Uterus (tissue), 3 donors: ENCODE measurements at regions not wholly inside any gene's neighbourhood (a gene's known extent, or its start where the extent isn't known, plus 50 kb on each side); places are given as distances from the start of the nearest gene placed in this dataset.

Source experiments
- DNase-seq, 2 donors: peaks; one replicate each; pipeline ENCODE4 v3.0.0-alpha.2; 2019 to 2020
- H3K27ac ChIP-seq, 2 donors: fragments of 200-600 bp; sonication (generic); 1 replicate in 1 of 2; 2 replicates in 1 of 2; pipeline ENCODE4 v1.5.1; 2016 to 2018
- H3K27me3 ChIP-seq, 2 donors: fragments of 200-600 bp; sonication (generic); one replicate each; pipeline ENCODE4 v1.5.1; 2018 to 2019; ENCODE audit warnings: control low read depth in 1 of 2
- H3K36me3 ChIP-seq, 2 donors: fragments of 200-600 bp; sonication (generic); one replicate each; pipeline ENCODE4 v1.5.1; 2019; ENCODE audit warnings: control low read depth in 1 of 2
- H3K4me1 ChIP-seq, 2 donors: fragments of 200-600 bp; sonication (generic); one replicate each; pipeline ENCODE4 v1.5.1; 2018 to 2019; ENCODE audit warnings: control low read depth in 1 of 2
- H3K4me3 ChIP-seq, 2 donors: fragments of 200-600 bp; sonication (generic); 1 replicate in 1 of 2; 2 replicates in 1 of 2; pipeline ENCODE4 v1.5.1; 2018 to 2019; ENCODE audit warnings: mild to moderate bottlenecking in 1 of 2
- H3K9me3 ChIP-seq, 2 donors: fragments of 200-600 bp; sonication (generic); one replicate each; pipeline ENCODE4 v1.5.1; 2019; ENCODE audit warnings: control low read depth in 1 of 2
- CTCF ChIP-seq, 4 experiments: fragments of 200-600 bp in 2 of 4; fragments of 450-650 bp in 2 of 4; sonication (generic) in 2 of 4; IDR thresholded peaks; one replicate each; pipeline ENCODE4 v1.5.1; 2016 to 2019; ENCODE audit warnings: antibody characterized with exemption in 4 of 4, mild to moderate bottlenecking in 2 of 4, moderate library complexity in 1 of 4
- POLR2A ChIP-seq, 2 donors: fragments of 450-650 bp; IDR thresholded peaks; one replicate each; pipeline ENCODE4 v1.6.1; 2016; ENCODE audit warnings: antibody characterized with exemption in 2 of 2, mild to moderate bottlenecking in 1 of 2, moderate library complexity in 1 of 2
- intact Hi-C: fragments of 100-400 bp; cut with DNase I; formaldehyde crosslinking; loops from one replicate; pipeline ENCODE4 v1.15.1; 2023; ENCODE audit warnings: low total_unique reads
- donor health status: DM: yes; HTN: yes; CAD: no.

GRCh38 chr5:2574155-2574554 is 177.3 kb downstream of the IRX2 start:
- no peak overlapping the region for H3K27ac ChIP-seq
- no peaks in the 10 kb centered on the region for H3K27me3 ChIP-seq
- H3K4me3 ChIP-seq = no peak overlapping the region
- no peaks in the 10 kb centered on the region for H3K4me1 ChIP-seq
- TF ChIP-seq POLR2A (IDR thresholded peaks at IDR 0.05) (no peak), CTCF (IDR thresholded peaks at IDR 0.05) (no peak)
- intact Hi-C loops = no loop called here
- no peak for DNase-seq
- no peaks in the 10 kb centered on the region for H3K36me3 ChIP-seq
- no peaks in the 10 kb centered on the region for H3K9me3 ChIP-seq

GRCh38 chr5:2570586-2570985 is 180.9 kb downstream of the IRX2 start:
- Histone ChIP-seq H3K27ac (no peak overlapping the region), H3K9me3 (no peaks in the 10 kb centered on the region), H3K4me3 (no peak overlapping the region), H3K4me1 (no peaks in the 10 kb centered on the region), H3K36me3 (no peaks in the 10 kb centered on the region), H3K27me3 (no peaks in the 10 kb centered on the region)
- no peak for DNase-seq
- TF ChIP-seq POLR2A (IDR thresholded peaks at IDR 0.05) = no peak
- intact Hi-C loops = no loop called here

- no peak overlapping the region for H3K27ac ChIP-seq
- H3K27me3 ChIP-seq = no peaks in the 10 kb centered on the region
- no peak overlapping the region for H3K4me3 ChIP-seq
- no peak for DNase-seq
- H3K4me1 ChIP-seq = no peaks in the 10 kb centered on the region
- no peaks in the 10 kb centered on the region for H3K9me3 ChIP-seq
- intact Hi-C loops = no loop called here
- TF ChIP-seq CTCF (IDR thresholded peaks at IDR 0.05) = no peak
- TF ChIP-seq POLR2A (IDR thresholded peaks at IDR 0.05) = no peak
- H3K36me3 ChIP-seq = no peaks in the 10 kb centered on the region
Measured at GRCh38 chr5:2569774-2570542, 181.5 kb downstream of the IRX2 start.

- H3K27ac ChIP-seq = no peak overlapping the region
- TF ChIP-seq CTCF (IDR thresholded peaks at IDR 0.05) (no peak), POLR2A (IDR thresholded peaks at IDR 0.05) (no peak)
- no peaks in the 10 kb centered on the region for H3K27me3 ChIP-seq
- intact Hi-C loops = no loop called here
- no peak for DNase-seq
- no peaks in the 10 kb centered on the region for H3K9me3 ChIP-seq
- no peaks in the 10 kb centered on the region for H3K4me1 ChIP-seq
- H3K4me3 ChIP-seq = no peak overlapping the region
- H3K36me3 ChIP-seq = no peaks in the 10 kb centered on the region
Measured at GRCh38 chr5:2569176-2569575, 182.3 kb downstream of the IRX2 start.

GRCh38 chr5:2566284-2566683 is 185.2 kb downstream of the IRX2 start:
- no peaks in the 10 kb centered on the region for H3K4me1 ChIP-seq

More at GRCh38 chr5:2566284-2566683, 185.2 kb downstream of the IRX2 start:
- no peak for DNase-seq
- Histone ChIP-seq H3K27ac (no peak overlapping the region), H3K36me3 (no peaks in the 10 kb centered on the region), H3K9me3 (no peaks in the 10 kb centered on the region), H3K27me3 (no peaks in the 10 kb centered on the region), H3K4me3 (no peak overlapping the region)
- intact Hi-C loops = no loop called here
- TF ChIP-seq POLR2A (IDR thresholded peaks at IDR 0.05) (no peak), CTCF (IDR thresholded peaks at IDR 0.05) (no peak)
